K562 (cell line): ENCODE measurements at regions not wholly inside any gene's neighbourhood (a gene's known extent, or its start where the extent isn't known, plus 50 kb on each side); places are given as distances from the start of the nearest gene placed in this dataset.

Source experiments
- HBP1 ChIP-seq: fragments of 450-650 bp; formaldehyde crosslinking; IDR thresholded peaks from 2 replicates; pipeline ENCODE4 v1.4.0; 2022; ENCODE audit warnings: missing genetic modification characterization
- HMG20A ChIP-seq: fragments of 450-650 bp; formaldehyde crosslinking; conservative IDR thresholded peaks from 2 replicates; pipeline ENCODE4 v1.4.0; 2020; ENCODE audit warnings: mild to moderate bottlenecking, mixed read lengths
- RBM34 ChIP-seq: fragments of 200-400 bp; formaldehyde crosslinking; IDR thresholded peaks from 2 replicates; pipeline ENCODE4 v1.6.1; 2018; ENCODE audit warnings: low read length, borderline replicate concordance; ENCODE audit not compliant: insufficient read depth
- TCFL5 ChIP-seq: fragments of 250-450 bp; sonication (Bioruptor Pico); conservative IDR thresholded peaks from 2 replicates; pipeline ENCODE4 v1.6.1; 2021; ENCODE audit warnings: mild to moderate bottlenecking, moderate library complexity, matching md5 sums
- ZNF12 ChIP-seq: sonication (generic); formaldehyde crosslinking; IDR thresholded peaks from 2 replicates; pipeline ENCODE4 v1.4.0; 2020; ENCODE audit warnings: mild to moderate bottlenecking, missing genetic modification reagents
- ZNF780A ChIP-seq: fragments of 250-450 bp; sonication (Bioruptor Pico); IDR thresholded peaks from 2 replicates; pipeline ENCODE4 v1.5.0; 2021; ENCODE audit warnings: mild to moderate bottlenecking
- TF ChIP-seq, protein P1 (sequence below), 2 experiments: fragments of 450-650 bp; IDR thresholded peaks; 2 replicates each; pipeline ENCODE4 v1.6.1; 2016; ENCODE audit warnings: mild to moderate bottlenecking in 2 of 2, borderline replicate concordance in 1 of 2, low read depth in 1 of 2, moderate library complexity in 1 of 2

DNA sequence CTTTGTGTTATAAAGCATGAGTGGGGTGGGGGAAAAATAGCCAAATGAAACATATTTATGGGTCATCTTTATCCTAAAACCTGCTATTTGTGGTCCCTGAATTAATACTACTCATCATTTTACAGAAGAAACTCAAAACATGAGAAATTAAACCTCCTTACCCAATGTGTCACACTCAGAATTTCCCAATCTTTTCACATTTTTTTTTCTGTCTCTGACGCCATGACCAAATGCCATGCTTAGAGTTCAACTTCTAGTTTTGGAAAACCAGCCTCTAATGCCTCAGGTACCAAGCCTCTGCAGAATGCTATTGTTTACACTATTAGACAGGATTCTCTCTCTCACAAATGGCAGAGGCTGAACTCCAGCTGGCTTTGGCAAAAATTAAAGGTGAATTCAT is 505.5 kb upstream of the WWC1 start (continued):
- TF ChIP-seq HBP1 (CRISPR knock-in tag) (no peak), ZNF12 (no peak), ZNF780A (no peak), HMG20A (CRISPR knock-in tag) (no peak), TCFL5 (CRISPR knock-in tag) (no peak), RBM34 (no peak)
- TF ChIP-seq, protein P1, sequence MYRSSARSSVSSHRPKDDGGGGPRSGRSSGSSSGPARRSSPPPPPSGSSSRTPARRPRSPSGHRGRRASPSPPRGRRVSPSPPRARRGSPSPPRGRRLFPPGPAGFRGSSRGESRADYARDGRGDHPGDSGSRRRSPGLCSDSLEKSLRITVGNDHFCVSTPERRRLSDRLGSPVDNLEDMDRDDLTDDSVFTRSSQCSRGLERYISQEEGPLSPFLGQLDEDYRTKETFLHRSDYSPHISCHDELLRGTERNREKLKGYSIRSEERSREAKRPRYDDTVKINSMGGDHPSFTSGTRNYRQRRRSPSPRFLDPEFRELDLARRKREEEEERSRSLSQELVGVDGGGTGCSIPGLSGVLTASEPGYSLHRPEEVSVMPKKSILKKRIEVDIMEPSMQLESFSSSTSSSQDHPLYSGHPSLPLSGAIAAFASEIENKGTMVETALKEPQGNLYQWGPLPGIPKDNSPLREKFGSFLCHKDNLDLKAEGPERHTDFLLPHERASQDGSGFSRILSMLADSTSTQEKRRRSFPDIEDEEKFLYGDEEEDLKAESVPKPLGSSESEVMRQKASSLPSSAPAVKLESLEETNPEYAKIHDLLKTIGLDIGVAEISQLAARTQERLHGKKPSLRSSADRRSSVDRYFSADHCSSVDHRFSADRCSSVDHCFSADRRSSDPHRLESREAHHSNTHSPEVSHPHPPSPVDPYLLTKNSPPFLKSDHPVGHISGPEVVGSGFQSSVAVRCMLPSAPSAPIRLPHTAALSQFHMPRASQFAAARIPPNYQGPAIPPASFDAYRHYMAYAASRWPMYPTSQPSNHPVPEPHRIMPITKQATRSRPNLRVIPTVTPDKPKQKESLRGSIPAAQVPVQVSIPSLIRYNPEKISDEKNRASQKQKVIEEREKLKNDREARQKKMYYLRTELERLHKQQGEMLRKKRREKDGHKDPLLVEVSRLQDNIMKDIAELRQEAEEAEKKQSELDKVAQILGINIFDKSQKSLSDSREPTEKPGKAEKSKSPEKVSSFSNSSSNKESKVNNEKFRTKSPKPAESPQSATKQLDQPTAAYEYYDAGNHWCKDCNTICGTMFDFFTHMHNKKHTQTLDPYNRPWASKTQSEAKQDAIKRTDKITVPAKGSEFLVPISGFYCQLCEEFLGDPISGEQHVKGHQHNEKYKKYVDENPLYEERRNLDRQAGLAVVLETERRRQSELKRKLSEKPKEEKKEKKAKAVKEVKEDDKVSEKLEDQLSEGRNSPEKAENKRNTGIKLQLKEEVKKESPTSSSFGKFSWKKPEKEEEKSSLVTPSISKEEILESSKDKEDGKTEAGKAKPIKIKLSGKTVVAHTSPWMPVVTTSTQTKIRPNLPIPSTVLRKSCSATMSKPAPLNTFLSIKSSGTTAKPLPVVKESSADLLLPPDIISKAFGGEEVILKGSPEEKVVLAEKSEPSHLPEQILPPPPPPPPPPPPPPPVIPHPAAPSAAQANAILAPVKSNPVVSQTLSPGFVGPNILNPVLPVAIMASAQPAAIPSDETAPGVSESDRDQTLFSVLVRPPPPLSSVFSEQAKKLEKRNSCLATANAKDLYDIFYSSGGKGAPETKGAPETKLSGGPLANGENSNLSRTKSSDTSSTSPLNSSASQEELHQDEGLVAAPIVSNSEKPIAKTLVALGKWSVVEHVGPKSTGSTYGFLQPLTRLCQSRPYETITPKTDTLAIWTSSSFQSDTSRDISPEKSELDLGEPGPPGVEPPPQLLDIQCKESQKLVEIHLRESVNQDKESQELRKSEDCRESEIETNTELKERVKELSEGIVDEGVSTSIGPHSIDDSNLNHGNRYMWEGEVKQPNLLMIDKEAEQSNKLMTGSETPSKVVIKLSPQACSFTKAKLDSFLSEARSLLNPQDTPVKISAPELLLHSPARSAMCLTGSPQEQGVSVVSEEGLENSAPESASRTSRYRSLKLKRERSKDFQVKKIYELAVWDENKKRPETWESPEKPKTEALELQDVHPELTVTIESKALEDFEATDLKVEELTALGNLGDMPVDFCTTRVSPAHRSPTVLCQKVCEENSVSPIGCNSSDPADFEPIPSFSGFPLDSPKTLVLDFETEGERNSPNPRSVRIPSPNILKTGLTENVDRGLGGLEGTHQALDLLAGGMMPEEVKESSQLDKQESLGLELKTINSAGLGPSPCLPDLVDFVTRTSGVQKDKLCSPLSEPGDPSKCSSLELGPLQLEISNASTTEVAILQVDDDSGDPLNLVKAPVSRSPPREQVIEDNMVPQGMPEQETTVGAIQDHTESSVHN (IDR thresholded peaks at IDR 0.05; ENCODE audit: borderline replicate concordance in 1 of 2, low read depth in 1 of 2), result no peak
